Upper lobe of left lung (tissue), 4 donors: ENCODE measurements at regions not wholly inside any gene's neighbourhood (a gene's known extent, or its start where the extent isn't known, plus 50 kb on each side); places are given as distances from the start of the nearest gene placed in this dataset.

Source experiments
- EP300 ChIP-seq, 4 donors: sonication (generic); formaldehyde crosslinking; IDR thresholded peaks; one replicate each; pipeline ENCODE4 v1.5.1; 2017; ENCODE audit warnings: antibody characterized with exemption in 4 of 4, control low read depth in 2 of 4
- POLR2A ChIP-seq, 4 donors: fragments of 450-650 bp; IDR thresholded peaks; one replicate each; pipeline ENCODE4 v1.5.1; 2016 to 2017; ENCODE audit warnings: antibody characterized with exemption in 4 of 4, mild to moderate bottlenecking in 2 of 4
- POLR2AphosphoS5 ChIP-seq, 2 donors: sonication (generic); formaldehyde crosslinking; IDR thresholded peaks; one replicate each; pipeline ENCODE4 v1.5.1; 2017; ENCODE audit warnings: antibody characterized with exemption in 2 of 2
- TF ChIP-seq, protein P1 (sequence below), 6 experiments: fragments of 450-650 bp in 4 of 6; fragments of 200-600 bp in 2 of 6; sonication (generic) in 2 of 6; IDR thresholded peaks; one replicate each; pipeline ENCODE4 v1.5.1; 2016 to 2019; ENCODE audit warnings: antibody characterized with exemption in 6 of 6

DNA sequence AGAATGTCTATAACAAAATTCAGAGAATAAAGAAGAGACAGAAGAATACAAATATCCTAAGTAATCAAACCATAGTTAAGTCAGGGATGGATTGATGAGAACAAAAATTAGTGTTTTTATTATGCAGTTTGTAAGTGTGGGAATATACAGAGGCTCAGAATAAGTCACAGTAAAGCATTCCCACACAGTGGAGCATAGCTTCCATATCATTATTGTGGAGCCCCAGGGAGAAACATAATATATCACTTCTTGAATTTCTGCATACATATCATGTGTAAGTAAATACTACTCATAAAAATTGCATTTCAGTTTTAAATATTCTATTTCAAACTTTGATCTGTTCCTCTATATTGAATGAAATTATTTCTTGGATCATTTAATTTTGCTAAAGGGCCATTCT is 790.4 kb downstream of the PLA2G4A start:
- TF ChIP-seq, protein P1, sequence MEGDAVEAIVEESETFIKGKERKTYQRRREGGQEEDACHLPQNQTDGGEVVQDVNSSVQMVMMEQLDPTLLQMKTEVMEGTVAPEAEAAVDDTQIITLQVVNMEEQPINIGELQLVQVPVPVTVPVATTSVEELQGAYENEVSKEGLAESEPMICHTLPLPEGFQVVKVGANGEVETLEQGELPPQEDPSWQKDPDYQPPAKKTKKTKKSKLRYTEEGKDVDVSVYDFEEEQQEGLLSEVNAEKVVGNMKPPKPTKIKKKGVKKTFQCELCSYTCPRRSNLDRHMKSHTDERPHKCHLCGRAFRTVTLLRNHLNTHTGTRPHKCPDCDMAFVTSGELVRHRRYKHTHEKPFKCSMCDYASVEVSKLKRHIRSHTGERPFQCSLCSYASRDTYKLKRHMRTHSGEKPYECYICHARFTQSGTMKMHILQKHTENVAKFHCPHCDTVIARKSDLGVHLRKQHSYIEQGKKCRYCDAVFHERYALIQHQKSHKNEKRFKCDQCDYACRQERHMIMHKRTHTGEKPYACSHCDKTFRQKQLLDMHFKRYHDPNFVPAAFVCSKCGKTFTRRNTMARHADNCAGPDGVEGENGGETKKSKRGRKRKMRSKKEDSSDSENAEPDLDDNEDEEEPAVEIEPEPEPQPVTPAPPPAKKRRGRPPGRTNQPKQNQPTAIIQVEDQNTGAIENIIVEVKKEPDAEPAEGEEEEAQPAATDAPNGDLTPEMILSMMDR (IDR thresholded peaks at IDR 0.05), result no peak
- TF ChIP-seq POLR2AphosphoS5 (IDR thresholded peaks at IDR 0.05) (no peak), POLR2A (IDR thresholded peaks at IDR 0.05) (no peak), EP300 (IDR thresholded peaks at IDR 0.05) (no peak)
